ENCODE measurements at regions not wholly inside any gene's neighbourhood (a gene's known extent, or its start where the extent isn't known, plus 50 kb on each side); places are given as distances from the start of the nearest gene placed in this dataset.
A peak's percentile ranks its signal among the peaks of the same experiment; 100 is the strongest.
"Not testable (repeated sequence)": the region's sequence is repeated elsewhere in the genome, so short reads cannot be mapped to it uniquely, and the experiment has no call there.

GRCh38 chr21:41567901-41568510, 60.0 kb upstream of the TMPRSS2 start:
- DNase-seq (ENCODE audit: low read depth) = no peak

- DNase-seq (ENCODE audit: low read depth) = not testable (repeated sequence)
These were observed 59.3 kb upstream of the TMPRSS2 start for GRCh38 chr21:41567237-41567636.

GRCh38 chr21:41566500-41567014, 58.6 kb upstream of the TMPRSS2 start:
- no peak for DNase-seq (ENCODE audit: low read depth)

- DNase-seq (ENCODE audit: low read depth) = no peak
These were observed 57.6 kb upstream of the TMPRSS2 start for GRCh38 chr21:41565550-41565949.

- DNase-seq (ENCODE audit: low read depth) = peak; percentile 72
These were observed 56.9 kb upstream of the TMPRSS2 start for GRCh38 chr21:41564871-41565274.

GRCh38 chr21:41562101-41563000, 54.4 kb upstream of the TMPRSS2 start:
- peak; percentile 31 for DNase-seq (ENCODE audit: low read depth)

- DNase-seq (ENCODE audit: low read depth) = no peak
These were observed 53.7 kb upstream of the TMPRSS2 start for GRCh38 chr21:41561701-41562100.

GRCh38 chr21:41560661-41561158, 52.8 kb upstream of the TMPRSS2 start:
- DNase-seq (ENCODE audit: low read depth) = no peak

GRCh38 chr21:41559658-41560631, 52.0 kb upstream of the TMPRSS2 start:
- DNase-seq (ENCODE audit: low read depth) = peak; percentile 56

GRCh38 chr21:41558842-41559241, 50.9 kb upstream of the TMPRSS2 start:
- no peak for DNase-seq (ENCODE audit: low read depth)

GRCh38 chr21:41557884-41558283, 49.9 kb upstream of the TMPRSS2 start:
- DNase-seq (ENCODE audit: low read depth) = no peak
